HT1080 (cell line): ENCODE measurements at regions not wholly inside any gene's neighbourhood (a gene's known extent, or its start where the extent isn't known, plus 50 kb on each side); places are given as distances from the start of the nearest gene placed in this dataset. TPM values are rescaled to one million over a fixed set of nuclear protein-coding genes. Genes with fewer than 3 reads are reported as not detected.

Source experiments
- small RNA-seq: library from RNA; depleted of rRNA; stranded (forward); fragments of <200 nt; gene quantifications from one replicate; pipeline ENCODE3, GENCODE V24; 2014

Small RNA genes lying in the stretch of these regions (small RNA-seq; reads per million reads assigned to genes)
- gene AC239800.3, result not detected
- gene HIST2H3PS2, result not detected
- not detected for gene RNU1-114P
- not detected for gene RNU1-143P
- 0.16 reads per million for gene RNU1-92P
- gene RNVU1-17, result 1.5 reads per million, percentile 79 among the genes with 10 or more reads in this experiment
- gene RNVU1-18, result not detected
